Left cardiac atrium (tissue), 4 donors: ENCODE measurements at regions not wholly inside any gene's neighbourhood (a gene's known extent, or its start where the extent isn't known, plus 50 kb on each side); places are given as distances from the start of the nearest gene placed in this dataset.

Experiments
- ATAC-seq, 2 donors: fragments of 200-7000 bp; cut with Tn5 transposase; one replicate each; pipeline ENCODE4 v1.9.1; 2020; ENCODE audit warnings: mild to moderate bottlenecking in 2 of 2, moderate library complexity in 2 of 2
- DNase-seq: peaks from one replicate; pipeline ENCODE4 v3.0.0-alpha.2; 2020
- intact Hi-C, 2 donors: fragments of 100-400 bp; cut with DNase I; formaldehyde crosslinking; loops; one replicate each; pipeline versions ENCODE4 v1.14.1 to v1.15.1; 2022 to 2023
- donor health status: DM: no; HTN: yes; CAD: no.
- donor health status: DM: no; HTN: yes; CAD: no; lungs with severe emphysema.
- donor health status: DM: yes; HTN: yes; CAD: no.
- donor health status: Dilated cardiomyopathy.

DNA sequence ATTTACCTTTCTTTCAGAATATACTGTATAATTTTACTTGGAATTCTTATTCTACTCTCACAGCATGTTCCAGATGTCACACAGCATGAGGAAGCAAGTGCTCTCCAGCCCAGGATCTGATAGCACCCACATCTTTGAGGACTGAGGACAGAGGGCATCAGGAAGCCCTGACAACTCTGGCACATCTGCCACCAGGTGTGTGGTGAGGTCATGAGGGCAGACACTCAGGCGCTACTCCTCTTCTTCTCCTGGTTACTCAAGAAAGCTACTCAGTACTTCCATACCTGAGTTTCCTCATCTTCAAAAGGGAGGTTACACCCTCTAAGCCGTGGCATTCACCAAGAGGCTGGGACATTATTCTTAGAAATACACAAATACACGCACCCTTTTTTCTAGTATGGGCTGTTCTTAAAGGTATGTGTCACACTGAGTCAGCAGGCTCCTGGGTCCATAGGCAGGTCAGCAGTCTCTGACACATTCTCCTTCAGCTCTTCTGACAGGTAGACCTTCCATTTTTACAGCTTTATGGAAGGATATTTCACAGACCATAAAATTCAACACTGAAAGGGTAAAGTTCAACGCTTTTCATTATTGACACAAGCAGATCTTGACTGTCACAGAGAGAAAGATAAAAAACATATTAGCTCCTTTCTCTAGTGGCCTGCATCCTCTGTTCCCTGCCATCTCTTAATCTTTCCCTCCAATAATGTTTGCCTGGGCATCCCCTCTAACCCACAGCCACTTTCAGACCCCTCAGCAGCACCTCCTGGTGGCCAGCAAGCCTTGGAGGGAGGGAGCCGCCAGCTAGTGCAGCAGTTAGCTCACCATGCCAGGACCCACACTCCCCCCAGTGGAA, 103.2 kb upstream of the TJP1 start:
- DNase-seq (peak; percentile 78), ATAC-seq (peak; percentile 93 to 94)
- intact Hi-C loops: loop anchor here (2.0 to 10.0 kb wide), 4 partner anchors 103 to 213 kb away; partner anchors contain the start of gene TJP1 (in 1 of the 2)

- intact Hi-C loops: loop anchor here (2.0 to 10.0 kb wide), 4 partner anchors 102 to 212 kb away; partner anchors contain the start of gene TJP1 (in 1 of the 2)
- ATAC-seq: peak; percentile 78 to 80
- DNase-seq: peak; percentile 35
Observed at GRCh38 chr15:29924750-29925149, 102.5 kb upstream of the TJP1 start.

DNA sequence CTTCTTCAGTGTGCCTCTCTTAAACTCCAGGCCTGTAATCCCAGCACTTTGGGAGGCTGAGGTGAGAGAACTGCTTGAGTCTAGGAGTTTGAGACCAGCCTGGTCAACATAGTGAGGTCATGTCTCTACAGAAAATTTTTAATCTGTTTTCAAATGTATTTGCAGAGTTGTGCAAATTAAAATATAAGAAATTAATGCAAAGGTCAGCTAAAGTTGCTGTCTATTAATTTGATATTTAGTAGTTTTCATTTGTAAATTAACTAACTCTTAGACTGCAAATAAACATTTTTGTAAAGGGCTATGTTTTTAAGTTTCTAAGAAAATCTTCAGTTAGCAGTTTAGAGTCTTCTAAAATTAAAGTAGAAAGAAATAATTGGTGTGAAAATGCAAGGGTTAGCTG, 99.9 kb upstream of the TJP1 start:
- ATAC-seq (no peak), DNase-seq (no peak)
- intact Hi-C loops: loop anchor here in 1 of 2 donors (10.0 kb wide), 1 partner anchor 107 kb away; no protein-coding TSS in a partner anchor

DNA sequence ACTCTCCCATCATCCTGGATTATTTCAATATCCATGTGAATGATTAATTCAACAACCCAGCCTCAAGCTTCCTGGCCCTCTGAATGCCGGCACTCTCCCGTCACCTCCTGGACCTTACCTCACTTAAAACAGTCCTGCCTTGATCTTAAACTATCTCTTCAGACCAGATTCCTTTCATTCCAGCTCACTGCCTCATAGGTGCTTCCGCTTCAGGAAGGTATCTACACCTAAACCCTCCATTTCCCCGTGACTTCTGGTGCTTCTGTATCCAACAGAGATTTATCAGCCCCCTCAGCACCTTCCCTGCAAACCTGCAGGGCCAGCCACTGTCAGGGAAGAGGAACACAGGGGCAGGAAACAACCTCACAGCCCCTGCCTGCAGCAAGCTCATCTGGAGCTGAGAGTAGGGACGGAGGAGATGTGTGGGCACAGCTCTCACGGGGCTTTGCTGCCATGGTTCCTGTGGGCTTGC, 98.9 kb upstream of the TJP1 start:
- DNase-seq: no peak
- peak in 1 of 2 donors; percentile 35 for ATAC-seq
- intact Hi-C loops: loop anchor here in 1 of 2 donors (10.0 kb wide), 1 partner anchor 106 kb away; no protein-coding TSS in a partner anchor

GRCh38 chr15:29920515-29920914, 98.2 kb upstream of the TJP1 start:
- DNase-seq (no peak), ATAC-seq (peak in 1 of 2 donors; percentile 49)
- intact Hi-C loops: loop anchor here in 1 of 2 donors (10.0 kb wide), 1 partner anchor 106 kb away; no protein-coding TSS in a partner anchor

GRCh38 chr15:29919380-29919881, 97.2 kb upstream of the TJP1 start:
- DNase-seq (no peak), ATAC-seq (no peak)
- intact Hi-C loops: loop anchor here in 1 of 2 donors (5.0 kb wide), 2 partner anchors 92 to 162 kb away; no protein-coding TSS in a partner anchor

GRCh38 chr15:29917600-29918597, 95.6 kb upstream of the TJP1 start:
- intact Hi-C loops: loop anchor here in 1 of 2 donors (5.0 kb wide), 2 partner anchors 91 to 161 kb away; no protein-coding TSS in a partner anchor
- ATAC-seq (no peak), DNase-seq (no peak)

- ATAC-seq (peak in 1 of 2 donors; percentile 10), DNase-seq (no peak)
- intact Hi-C loops: no loop called here
Observed at GRCh38 chr15:29914511-29914926, 92.3 kb upstream of the TJP1 start.

DNA sequence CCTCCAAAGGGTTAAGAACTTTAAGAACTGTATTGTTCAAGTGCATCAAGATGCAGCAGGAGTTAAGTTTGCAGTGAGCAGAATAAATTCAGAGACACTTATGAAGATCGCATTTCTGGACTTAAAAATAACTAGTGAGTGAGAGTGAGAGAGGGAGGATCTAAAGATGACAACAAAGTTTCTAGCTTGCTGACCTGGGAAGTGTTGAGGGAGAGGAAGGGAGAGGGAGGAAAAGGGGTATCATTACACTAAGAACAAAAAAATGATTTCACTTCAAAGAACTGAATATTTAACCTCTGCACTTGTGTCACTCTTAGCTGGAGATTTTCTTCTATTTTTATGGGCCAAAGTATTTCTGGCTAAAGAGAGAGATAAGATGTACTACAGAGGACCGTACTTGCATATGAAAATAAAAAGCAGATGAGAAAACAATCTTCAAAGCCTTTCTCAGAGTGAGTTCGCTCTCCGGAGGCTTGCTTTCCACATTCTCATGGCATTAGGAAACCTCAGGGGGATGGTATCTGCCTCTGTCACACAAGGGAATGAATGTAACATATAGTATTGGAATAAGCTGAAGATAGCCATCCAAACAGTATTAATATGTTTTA, 91.4 kb upstream of the TJP1 start:
- DNase-seq (no peak), ATAC-seq (peak; percentile 68 to 73)
- intact Hi-C loops: no loop called here

DNA sequence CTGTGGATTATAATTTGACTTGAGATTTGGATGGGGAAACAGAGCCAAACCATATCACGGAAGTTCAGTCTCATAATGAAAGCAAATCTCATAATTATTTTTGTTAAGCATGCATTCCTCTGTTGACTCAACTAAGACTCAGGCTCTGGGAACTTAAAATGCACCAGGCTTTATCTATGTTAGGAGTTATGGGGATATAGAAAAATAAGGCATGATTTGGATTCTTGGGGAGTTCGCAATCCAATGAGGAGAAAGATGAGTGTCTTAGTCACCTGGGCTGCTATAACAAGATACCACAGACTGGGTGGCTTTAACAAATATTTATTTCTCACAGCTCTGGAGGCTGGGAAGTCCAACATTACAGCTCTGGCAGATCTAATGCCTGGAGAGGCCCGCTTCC, 89.4 kb upstream of the TJP1 start:
- DNase-seq (no peak), ATAC-seq (no peak)
- intact Hi-C loops: no loop called here

DNA sequence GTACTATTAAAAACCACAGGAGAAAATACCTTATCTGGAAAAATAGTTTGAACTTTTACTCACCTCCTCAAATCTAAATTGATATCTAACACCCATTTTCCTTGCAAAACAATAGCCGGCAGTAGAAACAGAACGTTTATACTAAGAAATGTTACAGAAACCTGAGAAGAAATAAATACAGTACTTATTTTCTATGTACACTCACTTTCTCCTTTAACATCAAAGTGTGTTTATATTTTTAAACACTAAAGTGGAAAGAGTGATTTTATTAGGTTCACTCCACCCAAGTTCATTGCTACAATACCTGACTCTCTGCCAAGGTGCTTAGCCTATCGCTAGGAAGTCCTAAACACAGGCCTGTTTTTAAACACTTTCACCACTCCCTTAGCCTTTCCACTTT, 87.8 kb upstream of the TJP1 start:
- intact Hi-C loops: no loop called here
- ATAC-seq (peak in 1 of 2 donors; percentile 59), DNase-seq (no peak)

DNA sequence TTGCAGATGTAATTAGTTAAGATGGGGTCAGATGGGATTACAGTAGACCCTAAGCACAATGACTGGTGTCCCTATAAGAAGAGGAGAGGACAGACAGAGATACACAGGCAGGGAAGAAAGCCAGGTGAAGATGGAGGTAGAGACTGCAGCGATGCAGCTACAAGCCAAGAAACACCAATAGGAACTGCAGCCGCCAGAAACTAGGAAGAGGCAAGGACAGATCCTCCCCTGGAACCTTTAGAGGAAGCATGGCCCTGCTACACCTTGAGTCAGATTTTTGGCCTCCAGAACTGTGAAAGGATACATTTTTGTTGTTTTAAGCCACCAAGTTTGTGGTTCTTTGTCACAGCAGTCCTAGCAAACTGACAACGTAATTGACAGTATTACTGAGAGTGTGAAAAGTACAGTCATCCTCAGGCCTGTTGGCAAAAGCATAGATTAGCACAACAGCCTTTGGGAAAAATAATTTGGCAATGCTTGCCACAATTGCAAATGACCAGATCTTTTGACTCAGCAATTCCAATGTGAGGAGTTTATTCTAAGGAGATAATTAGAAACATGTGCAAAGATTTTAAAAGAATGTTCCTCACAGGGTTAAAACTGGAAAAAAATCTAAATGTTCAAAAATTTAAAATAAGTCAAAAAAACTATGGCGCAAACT, 82.6 kb upstream of the TJP1 start:
- DNase-seq (no peak), ATAC-seq (no peak)
- intact Hi-C loops: loop anchor here in 1 of 2 donors (10.0 kb wide), 1 partner anchor 80 kb away; the partner anchor contains the start of gene TJP1

DNA sequence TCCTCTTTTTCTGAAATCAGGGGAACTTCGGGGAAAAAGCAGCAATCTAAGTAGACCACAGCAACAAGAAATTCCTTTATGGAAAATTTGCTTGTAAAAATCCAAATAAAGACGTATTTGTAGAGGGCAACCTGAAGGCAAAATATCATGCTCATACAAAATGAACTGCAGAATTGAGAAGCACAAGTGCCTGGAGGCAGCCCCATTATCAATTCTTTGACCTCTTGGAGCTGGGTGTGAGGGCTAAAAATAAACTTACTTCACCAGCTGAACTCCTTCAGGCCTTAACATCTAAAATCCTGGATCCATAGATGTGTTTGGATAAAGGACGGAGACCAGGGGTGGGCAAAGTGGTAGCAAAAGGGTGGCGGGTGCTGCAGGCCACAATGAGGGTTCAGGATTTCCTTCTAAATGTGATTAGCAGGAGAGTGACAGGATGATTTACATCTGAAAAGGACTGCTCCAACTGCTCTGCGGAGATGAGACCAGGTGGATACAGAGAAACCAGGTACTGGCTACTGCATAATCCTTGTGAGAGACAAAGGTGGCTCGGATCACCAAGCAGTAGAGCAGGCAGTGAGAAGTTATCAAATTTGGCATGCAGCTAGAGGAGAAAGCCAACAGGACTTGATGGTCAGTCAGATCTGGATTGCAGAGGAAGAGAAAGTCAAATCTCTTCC, 81.7 kb upstream of the TJP1 start:
- ATAC-seq (no peak), DNase-seq (no peak)
- intact Hi-C loops: loop anchor here in 1 of 2 donors (10.0 kb wide), 1 partner anchor 79 kb away; the partner anchor contains the start of gene TJP1

DNA sequence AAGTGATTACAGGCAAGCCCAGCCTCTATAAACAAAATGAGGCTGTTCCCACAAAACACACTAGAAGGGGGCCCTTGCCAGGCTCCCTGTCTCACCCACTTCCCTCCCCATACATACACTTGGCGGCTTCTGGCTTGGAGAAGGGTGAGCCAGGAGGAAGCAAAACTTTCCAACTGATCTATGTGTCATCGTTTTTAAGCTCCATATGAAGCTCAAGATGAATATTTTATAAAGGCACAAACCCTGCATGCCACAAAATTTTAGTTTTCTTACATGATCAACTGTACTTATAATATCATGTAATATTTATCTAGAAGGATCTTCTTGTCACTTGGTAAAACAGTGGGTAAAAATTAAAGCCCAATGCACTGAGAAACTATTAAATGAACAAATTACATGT, 80.8 kb upstream of the TJP1 start:
- no peak for DNase-seq
- intact Hi-C loops: loop anchor here in 1 of 2 donors (10.0 kb wide), 1 partner anchor 78 kb away; the partner anchor contains the start of gene TJP1
- ATAC-seq: no peak

- DNase-seq (no peak), ATAC-seq (no peak)
- intact Hi-C loops: loop anchor here in 1 of 2 donors (10.0 kb wide), 1 partner anchor 76 kb away; the partner anchor contains the start of gene TJP1
Observed at GRCh38 chr15:29900237-29901189, 78.2 kb upstream of the TJP1 start.

DNA sequence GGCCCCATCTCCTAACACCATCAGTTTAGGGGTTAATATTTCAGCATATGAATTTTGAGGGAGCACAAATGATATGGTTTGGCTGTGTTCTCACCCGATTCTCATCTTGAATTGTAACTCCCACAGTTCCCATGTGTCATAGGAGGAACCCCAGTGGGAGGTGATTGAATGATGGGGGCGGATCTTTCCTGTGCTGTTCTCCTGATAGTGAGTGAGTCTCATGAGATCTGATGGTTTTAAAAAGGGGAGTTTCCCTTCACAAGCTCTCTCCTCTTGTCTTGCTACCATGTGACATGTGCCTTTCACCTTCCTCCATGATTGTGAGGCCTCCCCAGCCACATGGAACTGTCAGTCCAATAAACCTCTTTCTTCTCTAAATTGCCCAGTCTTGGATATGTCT, 73.8 kb upstream of the TJP1 start:
- ATAC-seq (no peak), DNase-seq (no peak)
- intact Hi-C loops: no loop called here
